AG04450 (cell line): ENCODE measurements at regions not wholly inside any gene's neighbourhood (a gene's known extent, or its start where the extent isn't known, plus 50 kb on each side); places are given as distances from the start of the nearest gene placed in this dataset.

Source experiments
- CTCF ChIA-PET: fragments of 300-600, 350-600 bp; formaldehyde crosslinking; extraction: SDS; loops from one replicate; lab custom pipeline; 2022; ENCODE audit warnings: antibody characterized with exemption, inconsistent platforms; lab: Charles Lee
- POLR2A ChIA-PET: fragments of 350-600 bp; formaldehyde crosslinking; extraction: SDS; loops from one replicate; lab custom pipeline; 2021; ENCODE audit warnings: antibody characterized with exemption, inconsistent platforms; lab: Yijun Ruan, JAX
- DNase-seq: peaks from one replicate; pipeline ENCODE4 v3.0.0-alpha.2; 2011; ENCODE audit warnings: low read depth, low spot score
- H3K27ac ChIP-seq: one replicate; pipeline ENCODE4 v1.5.1; 2012; ENCODE audit warnings: low read depth, low read length, control low read depth
- H3K27me3 ChIP-seq: one replicate; pipeline ENCODE4 v1.6.0; 2012; ENCODE audit warnings: low read length; ENCODE audit not compliant: control insufficient read depth, insufficient read depth
- H3K4me3 ChIP-seq: 2 replicates; pipeline ENCODE4 v1.5.1; 2011; ENCODE audit warnings: mild to moderate bottlenecking, low read depth, low read length, control low read depth
- H3K9me3 ChIP-seq: 2 replicates; pipeline ENCODE4 v1.5.1; 2012; ENCODE audit warnings: low read length; ENCODE audit not compliant: control insufficient read depth, insufficient read depth
- CTCF ChIP-seq: IDR thresholded peaks from 2 replicates; pipeline ENCODE4 v1.5.1; 2011; ENCODE audit warnings: low read depth, low read length, control low read depth, inconsistent platforms

GRCh38 chr5:159536646-159537045 is 206.4 kb upstream of the IL12B start:
- TF ChIP-seq CTCF, result no peak
- no peak overlapping the region for H3K4me3 ChIP-seq
- H3K9me3 ChIP-seq, result no peaks in the 10 kb centered on the region
- POLR2A ChIA-PET, result no interaction called here
- DNase-seq, result no peak
- CTCF ChIA-PET, result interaction anchor here (1.0 kb wide), 1 partner anchor 92 kb away, joined by 3 read pairs; no protein-coding TSS in a partner anchor
- H3K27ac ChIP-seq, result no peak overlapping the region
- no peaks in the 10 kb centered on the region for H3K27me3 ChIP-seq

- no peak overlapping the region for H3K4me3 ChIP-seq
- ChIA-PET CTCF (no interaction called here), POLR2A (no interaction called here)
Observed at GRCh38 chr5:159539678-159540077, 209.4 kb upstream of the IL12B start.

GRCh38 chr5:159543326-159543725 is 213.0 kb upstream of the IL12B start:
- POLR2A ChIA-PET, result no interaction called here
- TF ChIP-seq CTCF, result no peak
- CTCF ChIA-PET, result interaction anchor here (0.6 kb wide), 1 partner anchor 13 kb away, joined by 3 read pairs; no protein-coding TSS in a partner anchor
- no peak for DNase-seq
- Histone ChIP-seq H3K27ac (no peak overlapping the region), H3K4me3 (no peak overlapping the region), H3K27me3 (no peaks in the 10 kb centered on the region), H3K9me3 (no peaks in the 10 kb centered on the region)

More at GRCh38 chr5:159539678-159540077, 209.4 kb upstream of the IL12B start:
- H3K27ac ChIP-seq, result no peak overlapping the region
- no peaks in the 10 kb centered on the region for H3K27me3 ChIP-seq
- H3K9me3 ChIP-seq, result no peaks in the 10 kb centered on the region
- no peak for DNase-seq
- TF ChIP-seq CTCF, result no peak

GRCh38 chr5:159545156-159545555 is 214.9 kb upstream of the IL12B start:
- no peak overlapping the region for H3K4me3 ChIP-seq
- no peaks in the 10 kb centered on the region for H3K27me3 ChIP-seq
- ChIA-PET CTCF (no interaction called here), POLR2A (no interaction called here)
- TF ChIP-seq CTCF, result no peak
- H3K9me3 ChIP-seq, result no peaks in the 10 kb centered on the region
- no peak overlapping the region for H3K27ac ChIP-seq
- DNase-seq, result no peak

- ChIA-PET CTCF (no interaction called here), POLR2A (no interaction called here)
- DNase-seq, result no peak
- H3K27me3 ChIP-seq, result no peaks in the 10 kb centered on the region
- TF ChIP-seq CTCF, result no peak
- no peak overlapping the region for H3K4me3 ChIP-seq
- H3K27ac ChIP-seq, result no peak overlapping the region
- no peaks in the 10 kb centered on the region for H3K9me3 ChIP-seq
Observed at GRCh38 chr5:159547466-159548195, 217.3 kb upstream of the IL12B start.
